ENCODE measurements at regions not wholly inside any gene's neighbourhood (a gene's known extent, or its start where the extent isn't known, plus 50 kb on each side); places are given as distances from the start of the nearest gene placed in this dataset.

DNA sequence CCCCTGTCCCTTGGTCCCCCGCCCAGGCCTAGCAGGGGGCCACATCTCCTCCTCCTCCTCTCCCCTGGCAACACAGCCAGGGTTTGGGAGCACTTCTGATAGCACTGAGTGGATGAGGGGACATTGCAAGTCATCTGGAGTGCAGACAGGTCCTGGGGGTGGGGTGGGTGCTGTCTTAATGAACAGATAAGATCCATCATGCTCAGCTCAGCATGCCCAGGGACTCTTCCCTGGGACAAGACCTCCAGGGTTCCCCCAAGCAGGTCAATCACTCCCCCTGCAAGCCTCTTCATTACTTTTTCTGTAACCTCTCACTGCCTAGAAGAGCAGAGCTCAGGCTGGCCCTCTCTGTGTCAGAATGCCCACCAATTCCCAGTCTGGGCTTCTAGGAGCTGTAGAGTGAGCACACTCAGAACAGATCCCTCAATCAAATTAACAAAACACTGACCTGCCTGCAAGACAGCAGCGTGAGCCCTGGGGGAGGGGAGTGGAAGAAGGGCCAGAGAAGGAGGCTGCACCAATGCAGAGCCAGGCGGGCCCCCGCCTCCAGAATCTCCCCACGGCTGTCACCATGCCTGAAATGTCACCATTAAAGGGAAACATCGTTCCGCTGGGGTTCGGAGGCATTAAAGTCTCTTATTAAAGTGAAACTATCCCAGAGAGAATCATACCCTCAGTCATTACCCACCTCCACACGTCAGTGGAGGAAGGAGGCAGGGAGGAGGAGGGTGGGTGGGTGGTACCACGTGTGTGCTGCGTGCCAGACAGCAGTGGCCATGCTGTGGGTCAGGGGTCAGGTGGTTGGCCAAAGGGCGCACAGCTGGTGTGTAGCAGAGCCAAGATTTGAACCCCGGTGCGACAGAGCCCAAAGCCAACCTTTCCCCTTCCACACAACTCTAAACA is 114.7 kb upstream of the LINGO1 start:
- no peaks in the 10 kb centered on the region for H3K79me2 ChIP-seq (ENCODE audit: control insufficient read depth, insufficient read depth, low read length)
- no peaks in the 10 kb centered on the region for H3K36me3 ChIP-seq (ENCODE audit: control insufficient read depth, insufficient read depth, low read length)
- no peaks in the 10 kb centered on the region for H3K9me3 ChIP-seq (ENCODE audit: control insufficient read depth, insufficient read depth, low read depth, low read length)
- no peak overlapping the region for H2AFZ ChIP-seq (ENCODE audit: low read length)
- no peak overlapping the region for H3K4me2 ChIP-seq (ENCODE audit: extremely low read depth, insufficient read depth, low read length)
- H3K4me3 ChIP-seq (replicated peaks in 1 of 4; ENCODE audit: control extremely low read depth in 1 of 4, insufficient read depth in 1 of 4, low read depth in 3 of 4, low read length in 4 of 4): no peak overlapping the region
- no peaks in the 10 kb centered on the region for H3K4me1 ChIP-seq (ENCODE audit: control insufficient read depth, extremely low read depth, insufficient read depth, low read length)
- TF ChIP-seq EZH2 (IDR thresholded peaks at IDR 0.05; ENCODE audit: low read length, missing control alignments): no peak
- TF ChIP-seq, protein P1, sequence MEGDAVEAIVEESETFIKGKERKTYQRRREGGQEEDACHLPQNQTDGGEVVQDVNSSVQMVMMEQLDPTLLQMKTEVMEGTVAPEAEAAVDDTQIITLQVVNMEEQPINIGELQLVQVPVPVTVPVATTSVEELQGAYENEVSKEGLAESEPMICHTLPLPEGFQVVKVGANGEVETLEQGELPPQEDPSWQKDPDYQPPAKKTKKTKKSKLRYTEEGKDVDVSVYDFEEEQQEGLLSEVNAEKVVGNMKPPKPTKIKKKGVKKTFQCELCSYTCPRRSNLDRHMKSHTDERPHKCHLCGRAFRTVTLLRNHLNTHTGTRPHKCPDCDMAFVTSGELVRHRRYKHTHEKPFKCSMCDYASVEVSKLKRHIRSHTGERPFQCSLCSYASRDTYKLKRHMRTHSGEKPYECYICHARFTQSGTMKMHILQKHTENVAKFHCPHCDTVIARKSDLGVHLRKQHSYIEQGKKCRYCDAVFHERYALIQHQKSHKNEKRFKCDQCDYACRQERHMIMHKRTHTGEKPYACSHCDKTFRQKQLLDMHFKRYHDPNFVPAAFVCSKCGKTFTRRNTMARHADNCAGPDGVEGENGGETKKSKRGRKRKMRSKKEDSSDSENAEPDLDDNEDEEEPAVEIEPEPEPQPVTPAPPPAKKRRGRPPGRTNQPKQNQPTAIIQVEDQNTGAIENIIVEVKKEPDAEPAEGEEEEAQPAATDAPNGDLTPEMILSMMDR (conservative IDR thresholded peaks at IDR 0.05 in 1 of 2, IDR thresholded peaks at IDR 0.05 in 1 of 2; ENCODE audit: low read depth in 1 of 2, low read length in 2 of 2): no peak
- H4K20me1 ChIP-seq (ENCODE audit: control insufficient read depth, extremely low read depth, insufficient read depth, low read length): no peaks in the 10 kb centered on the region
- no peak for DNase-seq (ENCODE audit: low read depth in 2 of 2)
- no peak overlapping the region for H3K27ac ChIP-seq (ENCODE audit: insufficient read depth, low read length)
- no peak overlapping the region for H3K9ac ChIP-seq (ENCODE audit: insufficient read depth, low read length)
- no peaks in the 10 kb centered on the region for H3K27me3 ChIP-seq (ENCODE audit: control insufficient read depth, insufficient read depth, low read length)

DNA sequence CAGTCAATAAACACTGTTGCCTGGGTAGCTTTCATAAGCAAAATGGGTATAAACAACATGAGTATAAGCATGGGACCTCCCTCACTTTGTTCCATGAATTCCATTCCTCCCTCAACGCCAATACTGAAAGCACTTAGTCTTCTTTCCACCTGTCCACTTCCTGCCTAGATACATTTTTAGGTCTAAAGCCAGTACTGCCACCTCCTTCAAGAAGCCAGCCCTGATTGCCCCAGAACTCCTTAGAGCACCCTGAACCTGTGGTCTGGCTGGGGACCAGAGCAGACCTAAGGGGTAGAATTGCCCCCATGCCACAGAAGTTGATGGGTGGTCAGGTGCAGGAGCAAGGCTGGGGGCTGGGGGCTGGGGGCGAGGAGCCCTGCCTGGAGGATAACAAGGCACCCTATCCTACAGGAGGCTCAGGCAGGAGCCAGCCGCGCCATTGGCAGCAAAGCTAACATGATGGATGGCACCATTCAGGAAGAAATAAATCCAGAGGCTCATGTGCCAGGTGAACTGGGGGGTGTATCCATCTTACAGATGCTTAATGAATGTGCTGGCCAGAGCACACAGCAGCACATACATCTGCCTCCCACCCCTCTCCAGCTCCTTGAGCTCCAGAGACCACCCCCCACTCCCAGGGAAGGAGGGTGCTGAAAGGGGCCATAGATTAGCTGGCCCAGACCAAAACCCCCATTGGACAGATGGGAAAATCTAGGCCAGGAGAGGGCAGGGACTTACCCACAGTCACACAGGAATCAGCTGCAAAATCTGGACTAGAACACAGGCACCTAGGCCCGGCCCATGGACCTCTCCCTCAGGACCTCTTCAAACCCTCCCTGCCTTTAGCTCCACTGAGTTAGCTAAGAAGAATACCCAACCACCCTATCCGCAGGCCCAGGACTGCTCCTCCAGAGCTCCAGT is 113.8 kb upstream of the LINGO1 start:
- no peak overlapping the region for H2AFZ ChIP-seq (ENCODE audit: low read length)
- DNase-seq (ENCODE audit: low read depth in 2 of 2): no peak
- H3K27ac ChIP-seq (ENCODE audit: insufficient read depth, low read length): no peak overlapping the region
- no peaks in the 10 kb centered on the region for H3K4me1 ChIP-seq (ENCODE audit: control insufficient read depth, extremely low read depth, insufficient read depth, low read length)
- no peaks in the 10 kb centered on the region for H3K36me3 ChIP-seq (ENCODE audit: control insufficient read depth, insufficient read depth, low read length)
- no peak overlapping the region for H3K9ac ChIP-seq (ENCODE audit: insufficient read depth, low read length)
- H3K4me3 ChIP-seq (replicated peaks in 1 of 4; ENCODE audit: control extremely low read depth in 1 of 4, insufficient read depth in 1 of 4, low read depth in 3 of 4, low read length in 4 of 4): no peak overlapping the region
- no peak overlapping the region for H3K4me2 ChIP-seq (ENCODE audit: extremely low read depth, insufficient read depth, low read length)
- no peaks in the 10 kb centered on the region for H3K9me3 ChIP-seq (ENCODE audit: control insufficient read depth, insufficient read depth, low read depth, low read length)
- H3K27me3 ChIP-seq (ENCODE audit: control insufficient read depth, insufficient read depth, low read length): no peaks in the 10 kb centered on the region
- no peaks in the 10 kb centered on the region for H4K20me1 ChIP-seq (ENCODE audit: control insufficient read depth, extremely low read depth, insufficient read depth, low read length)
- TF ChIP-seq EZH2 (IDR thresholded peaks at IDR 0.05; ENCODE audit: low read length, missing control alignments): no peak
- TF ChIP-seq, protein P1 (conservative IDR thresholded peaks at IDR 0.05 in 1 of 2, IDR thresholded peaks at IDR 0.05 in 1 of 2; ENCODE audit: low read depth in 1 of 2, low read length in 2 of 2): no peak
- no peaks in the 10 kb centered on the region for H3K79me2 ChIP-seq (ENCODE audit: control insufficient read depth, insufficient read depth, low read length)

DNA sequence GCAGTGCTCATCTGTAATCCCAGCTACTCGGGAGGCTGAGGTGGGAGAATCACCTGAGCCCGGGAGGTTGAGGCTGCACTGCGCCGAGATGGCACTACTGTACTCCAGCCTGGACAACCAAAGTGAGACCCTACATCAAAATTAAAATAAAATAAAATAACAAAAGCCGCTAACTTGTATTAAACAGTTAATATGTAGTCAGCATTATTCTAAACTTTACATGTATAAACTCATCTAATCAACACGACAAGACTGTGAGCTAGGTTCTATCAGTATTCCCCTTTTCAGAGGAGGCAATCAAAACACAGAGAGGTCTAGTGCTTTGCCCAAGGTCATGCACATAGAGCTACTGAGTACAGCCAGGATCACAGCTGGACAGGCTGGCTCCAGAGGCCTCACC is 111.7 kb upstream of the LINGO1 start:
- H3K79me2 ChIP-seq (ENCODE audit: control insufficient read depth, insufficient read depth, low read length): no peaks in the 10 kb centered on the region
- H4K20me1 ChIP-seq (ENCODE audit: control insufficient read depth, extremely low read depth, insufficient read depth, low read length): no peaks in the 10 kb centered on the region

More for the DNA sequence above, 111.7 kb upstream of the LINGO1 start:
- Histone ChIP-seq H3K27ac (ENCODE audit: insufficient read depth, low read length) (no peak overlapping the region), H3K4me1 (ENCODE audit: control insufficient read depth, extremely low read depth, insufficient read depth, low read length) (no peaks in the 10 kb centered on the region), H3K36me3 (ENCODE audit: control insufficient read depth, insufficient read depth, low read length) (no peaks in the 10 kb centered on the region), H3K9ac (ENCODE audit: insufficient read depth, low read length) (no peak overlapping the region), H2AFZ (ENCODE audit: low read length) (no peak overlapping the region), H3K4me3 (replicated peaks in 1 of 4; ENCODE audit: control extremely low read depth in 1 of 4, insufficient read depth in 1 of 4, low read depth in 3 of 4, low read length in 4 of 4) (no peak overlapping the region), H3K9me3 (ENCODE audit: control insufficient read depth, insufficient read depth, low read depth, low read length) (no peaks in the 10 kb centered on the region), H3K4me2 (ENCODE audit: extremely low read depth, insufficient read depth, low read length) (no peak overlapping the region), H3K27me3 (ENCODE audit: control insufficient read depth, insufficient read depth, low read length) (no peaks in the 10 kb centered on the region)
- no peak for DNase-seq (ENCODE audit: low read depth in 2 of 2)
- TF ChIP-seq EZH2 (IDR thresholded peaks at IDR 0.05; ENCODE audit: low read length, missing control alignments): no peak
- TF ChIP-seq, protein P1 (conservative IDR thresholded peaks at IDR 0.05 in 1 of 2, IDR thresholded peaks at IDR 0.05 in 1 of 2; ENCODE audit: low read depth in 1 of 2, low read length in 2 of 2): no peak
